Testis (tissue), 2 donors: ENCODE measurements at regions not wholly inside any gene's neighbourhood (a gene's known extent, or its start where the extent isn't known, plus 50 kb on each side); places are given as distances from the start of the nearest gene placed in this dataset.

Source experiments
- CTCF ChIP-seq, 3 experiments: fragments of 450-650 bp in 2 of 3; fragments of 200-600 bp in 1 of 3; sonication (generic) in 1 of 3; IDR thresholded peaks; one replicate each; pipeline ENCODE4 v1.5.1; 2016 to 2019; ENCODE audit warnings: antibody characterized with exemption in 3 of 3, mild to moderate bottlenecking in 2 of 3, moderate library complexity in 1 of 3
- POLR2A ChIP-seq: fragments of 450-650 bp; IDR thresholded peaks from one replicate; pipeline ENCODE4 v1.6.1; 2017; ENCODE audit warnings: antibody characterized with exemption, mild to moderate bottlenecking, moderate library complexity

- no peak for TF ChIP-seq CTCF (IDR thresholded peaks at IDR 0.05)
- TF ChIP-seq POLR2A, result no peak
These were observed 1447.4 kb upstream of the TMEM132C start for GRCh38 chr12:126819554-126819953.
